Lower leg skin (tissue), 3 donors: ENCODE measurements at regions not wholly inside any gene's neighbourhood (a gene's known extent, or its start where the extent isn't known, plus 50 kb on each side); places are given as distances from the start of the nearest gene placed in this dataset.

Experiments used
- CTCF ChIP-seq, 3 donors: fragments of 450-650 bp; IDR thresholded peaks; one replicate each; pipeline ENCODE4 v1.5.1; 2016; ENCODE audit warnings: antibody characterized with exemption in 3 of 3, mild to moderate bottlenecking in 3 of 3, moderate library complexity in 2 of 3
- POLR2A ChIP-seq, 2 donors: fragments of 450-650 bp; IDR thresholded peaks; one replicate each; pipeline ENCODE4 v1.6.1; 2016 to 2017; ENCODE audit warnings: antibody characterized with exemption in 2 of 2, mild to moderate bottlenecking in 1 of 2, moderate library complexity in 1 of 2

DNA sequence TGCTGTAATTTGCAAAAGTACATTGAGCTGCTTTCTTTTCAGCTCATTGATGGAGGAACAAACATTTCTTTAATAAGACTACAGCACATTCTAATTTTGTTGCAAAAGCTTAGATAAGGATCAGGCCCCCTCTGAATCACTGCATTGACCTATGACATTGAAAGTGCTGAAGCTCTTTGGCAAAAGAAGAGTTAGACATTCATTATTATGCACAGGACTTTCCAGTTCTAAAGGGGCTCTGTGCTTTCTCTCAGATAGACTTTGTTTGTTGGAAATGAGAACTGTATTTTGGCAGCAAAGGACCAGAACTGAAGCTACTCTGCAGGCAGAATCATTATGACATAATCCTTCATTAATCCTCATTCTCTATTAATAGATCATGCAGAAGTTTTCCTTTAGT lies 252.9 kb upstream of the SOX2 start:
- TF ChIP-seq POLR2A (IDR thresholded peaks at IDR 0.05) (no peak), CTCF (IDR thresholded peaks at IDR 0.05) (no peak)
